Prostate gland (tissue), 2 donors: ENCODE measurements at regions not wholly inside any gene's neighbourhood (a gene's known extent, or its start where the extent isn't known, plus 50 kb on each side); places are given as distances from the start of the nearest gene placed in this dataset.

ENCODE experiments used
- DNase-seq: peaks from one replicate; pipeline ENCODE4 v3.0.0-alpha.2; 2019; ENCODE audit warnings: low spot score
- H3K27ac ChIP-seq, 2 donors: fragments of 200-600 bp; sonication (generic); 2 replicates each; pipeline ENCODE4 v1.5.1; 2017 to 2019
- H3K27me3 ChIP-seq: fragments of 200-600 bp; sonication (generic); replicated peaks from 2 replicates; pipeline ENCODE4 v1.5.1; 2019; ENCODE audit not compliant: insufficient read depth
- H3K36me3 ChIP-seq, 2 donors: fragments of 200-600 bp; sonication (generic); 1 replicate in 1 of 2; 2 replicates in 1 of 2; pipeline versions ENCODE4 v1.5.1 to v1.8.1; 2017 to 2019
- H3K4me1 ChIP-seq: fragments of 200-600 bp; sonication (generic); replicated peaks from 2 replicates; pipeline ENCODE4 v1.5.1; 2019
- H3K4me3 ChIP-seq, 2 donors: fragments of 200-600 bp; sonication (generic); 2 replicates each; pipeline ENCODE4 v1.5.1; 2017 to 2019
- H3K9me3 ChIP-seq: fragments of 200-600 bp; sonication (generic); 2 replicates; pipeline ENCODE4 v1.5.1; 2017
- POLR2A ChIP-seq: fragments of 450-650 bp; IDR thresholded peaks from one replicate; pipeline ENCODE4 v1.6.1; 2016; ENCODE audit warnings: antibody characterized with exemption, mild to moderate bottlenecking
- POLR2AphosphoS5 ChIP-seq: sonication (generic); formaldehyde crosslinking; IDR thresholded peaks from one replicate; pipeline ENCODE4 v1.6.1; 2017; ENCODE audit warnings: antibody characterized with exemption
- WGBS: methylation state at CpG from one replicate; pipeline ENCODE4 v1.1.5; 2018; 5-methylcytosine and 5-hydroxymethylcytosine counted together
- intact Hi-C: fragments of 100-400 bp; cut with DNase I; formaldehyde crosslinking; loops from one replicate; pipeline ENCODE4 v1.14.2; 2022
- TF ChIP-seq, protein P1 (sequence below), 4 experiments: fragments of 200-600 bp in 2 of 4; fragments of 450-650 bp in 2 of 4; sonication (generic) in 2 of 4; IDR thresholded peaks; 1 replicate in 3 of 4; 2 replicates in 1 of 4; pipeline ENCODE4 v1.5.1; 2016 to 2019; ENCODE audit warnings: antibody characterized with exemption in 4 of 4, mild to moderate bottlenecking in 2 of 4, moderate library complexity in 2 of 4

DNA sequence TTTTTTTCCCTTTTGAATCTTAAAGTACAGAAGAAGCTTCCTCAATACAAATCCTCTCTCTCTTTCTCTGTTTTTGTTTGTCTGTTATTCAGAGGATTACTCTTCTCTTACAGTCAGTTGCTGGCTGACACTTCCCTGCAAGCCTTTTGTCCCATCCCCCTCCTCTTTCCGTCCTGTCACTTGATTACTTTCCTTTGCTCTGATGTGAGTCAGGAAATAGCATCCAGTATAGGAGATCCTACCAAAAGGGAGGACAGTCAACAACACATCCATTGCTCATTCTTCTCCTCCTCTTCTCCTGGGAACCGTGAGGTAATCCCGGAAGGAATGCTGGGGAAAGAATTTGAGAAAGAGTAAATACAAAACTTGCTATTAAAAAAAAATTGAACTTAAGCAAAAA lies 79.3 kb upstream of the SCN7A start:
- H3K4me1 ChIP-seq, result no peaks in the 10 kb centered on the region

DNA sequence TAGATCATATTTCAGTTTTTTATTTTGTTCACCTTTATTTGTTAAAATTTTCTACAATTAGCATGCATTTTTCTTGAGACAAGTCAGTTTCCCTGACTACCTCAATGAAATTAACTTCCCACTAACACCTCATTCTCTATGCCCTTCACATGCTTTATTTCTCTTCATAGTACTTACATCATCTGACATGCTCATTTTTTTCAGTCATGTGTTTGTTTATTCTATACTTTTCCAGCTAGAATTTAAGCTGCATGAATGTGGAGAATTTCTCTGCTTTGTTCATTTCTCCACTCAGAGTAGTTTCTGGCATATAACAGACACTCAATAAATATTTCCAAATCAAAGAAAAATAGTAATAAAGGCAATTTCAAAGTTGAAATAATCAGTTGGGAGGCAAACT lies 78.9 kb upstream of the SCN7A start:
- no peaks in the 10 kb centered on the region for H3K27me3 ChIP-seq
- TF ChIP-seq POLR2AphosphoS5 (no peak), POLR2A (no peak)
- TF ChIP-seq, protein P1, sequence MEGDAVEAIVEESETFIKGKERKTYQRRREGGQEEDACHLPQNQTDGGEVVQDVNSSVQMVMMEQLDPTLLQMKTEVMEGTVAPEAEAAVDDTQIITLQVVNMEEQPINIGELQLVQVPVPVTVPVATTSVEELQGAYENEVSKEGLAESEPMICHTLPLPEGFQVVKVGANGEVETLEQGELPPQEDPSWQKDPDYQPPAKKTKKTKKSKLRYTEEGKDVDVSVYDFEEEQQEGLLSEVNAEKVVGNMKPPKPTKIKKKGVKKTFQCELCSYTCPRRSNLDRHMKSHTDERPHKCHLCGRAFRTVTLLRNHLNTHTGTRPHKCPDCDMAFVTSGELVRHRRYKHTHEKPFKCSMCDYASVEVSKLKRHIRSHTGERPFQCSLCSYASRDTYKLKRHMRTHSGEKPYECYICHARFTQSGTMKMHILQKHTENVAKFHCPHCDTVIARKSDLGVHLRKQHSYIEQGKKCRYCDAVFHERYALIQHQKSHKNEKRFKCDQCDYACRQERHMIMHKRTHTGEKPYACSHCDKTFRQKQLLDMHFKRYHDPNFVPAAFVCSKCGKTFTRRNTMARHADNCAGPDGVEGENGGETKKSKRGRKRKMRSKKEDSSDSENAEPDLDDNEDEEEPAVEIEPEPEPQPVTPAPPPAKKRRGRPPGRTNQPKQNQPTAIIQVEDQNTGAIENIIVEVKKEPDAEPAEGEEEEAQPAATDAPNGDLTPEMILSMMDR (IDR thresholded peaks at IDR 0.05), result no peak
- intact Hi-C loops, result no loop called here
- no peaks in the 10 kb centered on the region for H3K36me3 ChIP-seq
- DNase-seq, result no peak
- H3K27ac ChIP-seq, result no peak overlapping the region
- no peaks in the 10 kb centered on the region for H3K9me3 ChIP-seq
- H3K4me1 ChIP-seq, result no peaks in the 10 kb centered on the region
- no peak overlapping the region for H3K4me3 ChIP-seq

More for the DNA sequence above, 79.3 kb upstream of the SCN7A start:
- H3K9me3 ChIP-seq, result no peaks in the 10 kb centered on the region
- H3K27me3 ChIP-seq, result no peaks in the 10 kb centered on the region
- no peak overlapping the region for H3K4me3 ChIP-seq
- intact Hi-C loops, result no loop called here
- WGBS, result 20% methylated on average over 3 of the region's 3 CpGs
- H3K36me3 ChIP-seq, result no peaks in the 10 kb centered on the region
- TF ChIP-seq POLR2A (no peak), POLR2AphosphoS5 (no peak)
- TF ChIP-seq, protein P1 (IDR thresholded peaks at IDR 0.05), result no peak
- no peak for DNase-seq
- no peak overlapping the region for H3K27ac ChIP-seq

DNA sequence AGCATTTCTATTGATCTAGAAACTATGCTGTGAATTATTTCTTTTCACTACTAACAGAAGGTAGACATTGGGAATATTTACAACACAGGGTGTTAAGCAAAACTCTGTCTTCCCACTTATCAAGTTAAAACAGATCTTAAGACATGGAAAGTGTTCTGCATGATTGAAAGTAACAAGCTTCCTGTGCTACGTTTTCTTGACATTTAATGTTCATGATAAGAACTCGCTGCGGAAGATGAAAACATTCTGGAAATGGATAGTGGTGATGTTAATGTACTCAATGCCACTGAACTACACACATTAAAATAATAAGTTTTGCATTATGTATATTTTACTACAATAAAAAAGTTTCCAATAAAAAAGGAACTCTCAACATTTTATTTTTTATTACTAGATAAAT lies 74.4 kb upstream of the SCN7A start:
- H3K27ac ChIP-seq, result no peak overlapping the region
- no peak overlapping the region for H3K4me3 ChIP-seq
- H3K4me1 ChIP-seq, result no peaks in the 10 kb centered on the region
- no peak for DNase-seq
- TF ChIP-seq POLR2A (no peak), POLR2AphosphoS5 (no peak)
- TF ChIP-seq, protein P1 (IDR thresholded peaks at IDR 0.05), result no peak
- H3K36me3 ChIP-seq, result no peaks in the 10 kb centered on the region
- WGBS, result 9% methylated on average over 3 of the region's 3 CpGs
- intact Hi-C loops, result no loop called here
- H3K9me3 ChIP-seq, result no peaks in the 10 kb centered on the region
- no peaks in the 10 kb centered on the region for H3K27me3 ChIP-seq

DNA sequence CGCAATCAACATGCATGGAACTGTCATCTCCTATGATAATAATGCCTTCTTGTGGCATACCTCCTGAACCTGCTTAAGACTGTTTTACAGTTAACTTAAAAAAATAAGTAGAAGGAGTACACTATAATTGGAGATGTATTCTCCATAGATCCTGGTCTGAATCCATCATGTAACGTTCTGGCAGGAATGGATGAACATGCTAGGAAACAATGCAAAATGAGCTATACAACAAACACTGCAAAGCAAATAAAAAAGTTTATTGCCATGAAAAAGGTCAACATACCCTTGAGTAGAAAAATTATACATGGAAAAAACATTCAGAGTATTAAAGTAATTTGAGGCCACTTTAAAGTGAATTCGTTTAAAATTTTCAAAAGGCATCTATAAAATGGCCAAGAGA lies 71.5 kb upstream of the SCN7A start:
- Histone ChIP-seq H3K4me3 (no peak overlapping the region), H3K4me1 (no peaks in the 10 kb centered on the region), H3K27me3 (no peaks in the 10 kb centered on the region), H3K27ac (no peak overlapping the region), H3K36me3 (no peaks in the 10 kb centered on the region), H3K9me3 (no peaks in the 10 kb centered on the region)
- TF ChIP-seq, protein P1 (IDR thresholded peaks at IDR 0.05), result no peak
- TF ChIP-seq POLR2AphosphoS5 (no peak), POLR2A (no peak)
- intact Hi-C loops, result no loop called here
- no peak for DNase-seq
- WGBS, result 76% methylated on average over 3 of the region's 3 CpGs

DNA sequence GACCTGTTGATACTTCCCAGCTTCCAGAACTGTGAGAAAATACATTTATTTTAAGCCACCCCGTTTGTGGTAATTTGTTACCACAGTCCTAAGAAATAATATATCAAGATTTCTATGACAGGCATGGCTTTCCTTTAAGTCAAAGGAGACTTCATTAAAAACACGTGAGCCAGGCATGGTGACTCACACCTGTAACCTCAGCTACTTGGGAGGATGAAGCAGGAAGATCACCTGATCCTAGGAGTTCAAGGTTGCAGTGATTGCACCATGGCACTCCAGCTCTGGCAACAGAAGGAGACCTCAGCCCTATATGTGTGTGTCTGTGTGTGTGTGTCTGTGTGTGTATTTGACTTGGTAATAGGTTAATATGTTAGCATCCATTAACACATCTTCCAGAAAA lies 69.8 kb upstream of the SCN7A start:
- Histone ChIP-seq H3K9me3 (no peaks in the 10 kb centered on the region), H3K36me3 (no peaks in the 10 kb centered on the region), H3K27me3 (no peaks in the 10 kb centered on the region), H3K27ac (no peak overlapping the region), H3K4me1 (no peaks in the 10 kb centered on the region), H3K4me3 (no peak overlapping the region)
- intact Hi-C loops, result no loop called here
- no peak for TF ChIP-seq POLR2AphosphoS5
- TF ChIP-seq POLR2A, result no peak
- TF ChIP-seq, protein P1 (IDR thresholded peaks at IDR 0.05), result no peak
- DNase-seq, result no peak
- 87% methylated on average over 2 of the region's 2 CpGs for WGBS
